ENCODE measurements at regions not wholly inside any gene's neighbourhood (a gene's known extent, or its start where the extent isn't known, plus 50 kb on each side); places are given as distances from the start of the nearest gene placed in this dataset.

GRCh38 chr7:96408881-96409280 is 87.0 kb upstream of the SLC25A13 start:
- no peak for DNase-seq (ENCODE audit: low spot score in 2 of 2)
- WGBS, 2 donors, result 91 to 92% methylated on average over 9 of the region's 9 CpGs
- H3K4me3 ChIP-seq (ENCODE audit: low read depth, poor library complexity, severe bottlenecking), result no peak overlapping the region
- TF ChIP-seq CTCF (IDR thresholded peaks at IDR 0.05) (no peak), POLR2A (IDR thresholded peaks at IDR 0.05) (no peak)
- intact Hi-C loops (cut with DNase I; ENCODE audit: low total_unique reads), result no loop called here

DNA sequence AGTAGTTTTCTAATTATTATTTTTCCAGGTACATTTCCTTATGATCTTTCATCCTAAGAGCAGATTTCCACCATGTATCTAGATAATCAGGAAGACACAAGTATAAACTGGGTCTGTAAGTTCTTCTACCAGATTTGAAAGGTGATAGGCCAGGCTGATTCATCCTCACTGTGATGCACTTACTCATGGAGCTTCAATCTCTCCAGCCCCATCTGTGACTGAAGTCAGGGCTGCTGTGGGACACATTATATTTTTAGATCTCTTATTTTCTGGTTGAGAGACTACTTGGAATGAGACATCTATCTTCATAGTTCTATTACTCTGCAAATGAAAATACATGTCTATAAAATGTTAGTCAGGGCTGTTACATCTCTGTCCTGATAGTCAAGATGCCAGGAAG is 85.5 kb upstream of the SLC25A13 start:
- H3K4me3 ChIP-seq (ENCODE audit: low read depth, poor library complexity, severe bottlenecking), result no peak overlapping the region
- no peak for DNase-seq (ENCODE audit: low spot score in 2 of 2)
- intact Hi-C loops (cut with DNase I; ENCODE audit: low total_unique reads), result no loop called here
- TF ChIP-seq CTCF (IDR thresholded peaks at IDR 0.05), result no peak
- no peak for TF ChIP-seq POLR2A (IDR thresholded peaks at IDR 0.05)

DNA sequence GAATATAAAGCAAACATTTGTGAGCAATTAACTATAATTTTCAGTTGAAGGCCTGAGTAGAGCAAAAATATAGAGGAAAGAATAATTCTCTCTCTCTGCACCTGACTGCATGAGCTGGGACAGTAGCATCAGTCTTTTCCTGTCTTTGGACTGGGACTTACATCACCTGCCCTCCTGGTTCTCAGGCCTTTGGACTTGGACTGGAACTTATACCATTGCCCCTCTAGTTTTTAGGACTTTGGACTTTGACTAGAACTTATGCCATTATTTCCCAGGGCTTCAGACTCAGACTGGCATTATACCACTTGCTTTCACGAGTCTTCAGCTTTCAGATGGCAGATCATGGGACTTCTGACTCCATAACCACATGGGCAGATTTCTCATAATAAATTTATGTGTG is 81.0 kb upstream of the SLC25A13 start:
- WGBS, 2 donors, result 83 to 100% methylated on average over 1 of the region's 1 CpG
- TF ChIP-seq CTCF (IDR thresholded peaks at IDR 0.05), result no peak
- TF ChIP-seq POLR2A (IDR thresholded peaks at IDR 0.05), result no peak
- H3K4me3 ChIP-seq (ENCODE audit: low read depth, poor library complexity, severe bottlenecking), result no peak overlapping the region
- no peak for DNase-seq (ENCODE audit: low spot score in 2 of 2)
- intact Hi-C loops (cut with DNase I; ENCODE audit: low total_unique reads), result no loop called here

- TF ChIP-seq POLR2A (IDR thresholded peaks at IDR 0.05) (no peak), CTCF (IDR thresholded peaks at IDR 0.05) (no peak)
- DNase-seq (ENCODE audit: low spot score in 2 of 2), result no peak
- no peak overlapping the region for H3K4me3 ChIP-seq (ENCODE audit: low read depth, poor library complexity, severe bottlenecking)
- intact Hi-C loops (cut with DNase I; ENCODE audit: low total_unique reads), result no loop called here
- WGBS, 2 donors, result 55 to 59% methylated on average over 2 of the region's 2 CpGs
Observed at GRCh38 chr7:96401200-96401599, 79.3 kb upstream of the SLC25A13 start.

DNA sequence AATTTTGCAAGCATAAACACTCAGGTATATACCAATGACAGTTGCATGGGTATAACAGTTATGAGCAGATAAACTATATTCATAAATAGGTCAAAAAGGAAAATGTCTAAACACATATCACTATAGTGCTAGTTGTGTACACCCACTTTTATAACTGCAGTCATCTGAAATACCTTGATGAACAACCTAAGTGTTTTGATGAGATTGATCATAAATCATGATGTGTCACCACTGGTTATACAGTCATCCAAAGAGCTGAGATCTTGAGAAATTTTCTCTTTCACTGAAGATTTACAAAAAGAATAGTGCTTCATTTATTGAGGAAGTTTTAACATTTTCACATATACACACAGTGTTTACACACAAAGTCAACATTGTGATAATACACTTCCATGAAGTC is 78.6 kb upstream of the SLC25A13 start:
- intact Hi-C loops (cut with DNase I; ENCODE audit: low total_unique reads), result no loop called here
- no peak for DNase-seq (ENCODE audit: low spot score in 2 of 2)
- H3K4me3 ChIP-seq (ENCODE audit: low read depth, poor library complexity, severe bottlenecking), result no peak overlapping the region
- TF ChIP-seq POLR2A (IDR thresholded peaks at IDR 0.05), result no peak

DNA sequence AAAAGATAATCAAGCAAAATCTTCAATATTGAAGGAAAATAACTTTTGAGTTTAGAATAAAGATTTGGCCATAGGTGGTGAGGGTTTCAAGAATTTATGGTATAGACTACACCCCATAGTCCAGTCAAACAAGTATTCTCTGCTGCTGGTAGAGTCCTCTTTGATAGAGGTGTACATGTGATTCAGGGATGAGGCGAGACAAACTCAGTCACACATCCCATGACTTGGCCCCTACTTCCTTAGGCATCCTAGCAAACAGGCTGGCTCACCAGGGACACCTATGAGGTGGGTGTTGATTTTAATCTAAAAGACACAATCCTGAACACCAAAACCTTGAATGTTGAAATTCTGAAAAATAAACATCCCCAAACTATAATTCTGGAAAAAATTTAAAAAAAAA is 78.1 kb upstream of the SLC25A13 start:
- 90 to 94% methylated on average over 1 of the region's 1 CpG for WGBS, 2 donors
- TF ChIP-seq CTCF (IDR thresholded peaks at IDR 0.05) (no peak), POLR2A (IDR thresholded peaks at IDR 0.05) (no peak)

More for the DNA sequence above, 78.1 kb upstream of the SLC25A13 start:
- no peak overlapping the region for H3K4me3 ChIP-seq (ENCODE audit: low read depth, poor library complexity, severe bottlenecking)
- DNase-seq (ENCODE audit: low spot score in 2 of 2), result no peak
- intact Hi-C loops (cut with DNase I; ENCODE audit: low total_unique reads), result no loop called here

All from lower leg skin (tissue), 4 donors.